Tongue (tissue), 1 donor: ENCODE measurements at regions not wholly inside any gene's neighbourhood (a gene's known extent, or its start where the extent isn't known, plus 50 kb on each side); places are given as distances from the start of the nearest gene placed in this dataset.
A peak's percentile ranks its signal among the peaks of the same experiment; 100 is the strongest.
"Not testable (repeated sequence)": the region's sequence is repeated elsewhere in the genome, so short reads cannot be mapped to it uniquely, and the experiment has no call there.

Experiments
- DNase-seq: peaks from one replicate; pipeline ENCODE4 v3.0.0-alpha.2; 2015

DNA sequence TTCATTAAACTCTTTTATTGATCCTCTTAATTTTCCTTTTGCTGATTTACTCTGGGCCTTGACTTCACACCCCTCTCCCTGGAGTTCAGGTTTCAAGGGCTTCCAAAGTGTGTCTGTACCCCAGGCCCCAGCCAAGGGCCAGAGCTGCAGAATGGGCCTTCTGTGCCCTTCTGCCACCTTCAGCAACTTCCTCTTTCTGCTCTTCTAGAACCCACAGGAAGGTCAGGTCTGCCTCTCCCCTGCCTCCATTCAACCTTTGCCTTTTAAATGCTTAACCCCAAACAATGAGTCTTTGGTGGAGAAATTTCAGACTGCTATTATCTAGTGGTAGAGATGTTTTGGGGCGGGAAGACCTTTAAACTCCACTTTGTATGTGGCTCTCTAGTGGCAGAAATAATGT, 63.1 kb downstream of the TSN start:
- DNase-seq = no peak

GRCh38 chr2:121819846-121820245, 64.4 kb downstream of the TSN start:
- DNase-seq = no peak

DNA sequence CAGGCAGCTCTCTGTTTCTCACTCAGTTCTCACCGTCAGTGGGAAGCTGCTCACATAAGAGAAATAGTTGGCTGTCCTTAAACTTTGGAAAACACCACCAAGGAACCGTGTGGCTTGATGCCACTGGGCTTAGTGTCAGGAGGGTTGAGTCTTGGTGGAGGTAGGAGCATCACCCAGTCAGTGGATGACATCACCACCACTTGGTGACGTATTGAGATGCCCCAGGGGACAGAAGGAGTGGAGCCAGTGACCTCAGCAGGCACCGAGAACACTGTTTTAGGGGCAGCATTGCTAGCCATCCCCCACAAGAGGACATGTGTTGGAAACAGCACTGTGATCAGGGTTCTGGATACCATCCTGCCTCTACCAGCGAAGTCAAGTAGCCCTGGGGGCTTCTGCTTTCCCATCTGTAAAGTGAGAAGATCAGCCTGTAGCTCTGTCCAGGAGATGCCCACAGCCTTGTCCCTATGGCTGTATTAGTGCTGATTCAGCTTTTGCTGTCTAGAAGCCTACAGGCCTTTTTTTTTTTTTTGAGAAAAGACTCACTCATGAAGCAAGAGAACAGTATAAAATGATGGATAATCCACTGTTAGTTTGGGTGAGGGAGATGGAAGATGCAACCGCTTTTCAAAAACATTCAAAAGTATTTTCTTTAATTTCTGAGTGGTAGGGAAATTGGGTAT, 66.2 kb downstream of the TSN start:
- no peak for DNase-seq

DNA sequence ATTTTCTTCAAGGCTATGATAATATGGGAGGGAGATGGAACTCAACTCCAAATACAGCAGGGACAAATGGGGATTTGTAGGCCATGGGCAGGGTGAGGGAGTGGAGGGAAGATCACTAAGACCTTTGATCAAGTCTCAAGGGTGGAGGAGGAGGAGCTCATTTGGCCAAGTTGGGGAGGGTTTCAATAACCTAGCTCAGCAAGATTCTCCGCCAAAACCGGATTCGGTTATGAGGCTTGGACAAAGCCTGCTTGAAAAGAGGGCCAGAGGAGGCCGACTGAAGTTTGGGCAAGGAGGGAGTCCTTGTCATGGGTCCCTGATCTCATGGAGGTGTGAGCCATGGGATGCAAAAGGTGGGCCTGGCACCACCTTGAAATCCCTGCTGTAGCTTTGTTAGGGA, 68.8 kb downstream of the TSN start:
- DNase-seq = no peak

DNA sequence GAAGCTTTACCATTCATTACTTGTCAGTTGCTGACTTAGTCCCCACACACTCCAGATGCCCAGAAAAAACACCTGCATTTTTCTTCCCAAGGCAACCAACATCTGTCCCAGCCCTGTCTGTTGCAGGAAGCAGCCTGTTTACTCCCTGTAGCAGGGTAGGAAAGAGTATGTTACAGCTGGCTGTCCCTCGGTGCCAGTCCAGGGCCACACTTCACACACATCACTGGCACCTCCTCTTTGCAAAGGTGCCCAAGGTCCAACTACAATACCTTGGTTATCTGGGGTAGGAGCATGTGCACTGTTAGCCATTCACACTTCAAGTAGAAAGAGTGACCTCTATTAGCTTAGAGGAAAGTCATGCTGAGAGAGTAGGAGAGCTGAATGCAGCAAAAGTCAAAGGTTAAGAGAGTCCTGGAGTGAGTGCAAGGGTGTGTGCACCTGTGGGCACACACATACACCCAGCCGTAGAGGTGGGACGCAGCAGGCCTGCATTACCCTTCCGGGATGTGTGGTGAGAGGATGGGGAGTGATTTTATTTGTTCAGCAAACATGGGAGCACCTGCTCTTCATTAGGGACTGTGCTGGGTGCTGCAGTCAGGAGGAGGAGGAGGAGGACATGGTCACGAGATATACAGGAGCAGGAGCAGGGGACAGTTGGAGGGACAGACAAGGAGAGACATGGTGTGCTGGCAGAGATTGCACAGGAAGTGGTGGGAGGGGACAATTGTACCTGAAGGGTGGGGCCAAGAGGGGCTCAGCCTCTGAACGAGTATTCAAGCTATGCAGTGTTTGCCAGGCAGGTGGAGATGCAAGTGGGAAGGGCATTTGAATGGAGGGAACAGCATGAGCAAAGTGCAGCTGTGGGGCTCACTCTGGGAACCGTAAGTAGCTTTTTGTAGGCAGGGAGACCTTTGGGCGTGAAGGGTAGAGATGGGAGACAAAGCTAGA, 69.8 kb downstream of the TSN start:
- DNase-seq = no peak

DNA sequence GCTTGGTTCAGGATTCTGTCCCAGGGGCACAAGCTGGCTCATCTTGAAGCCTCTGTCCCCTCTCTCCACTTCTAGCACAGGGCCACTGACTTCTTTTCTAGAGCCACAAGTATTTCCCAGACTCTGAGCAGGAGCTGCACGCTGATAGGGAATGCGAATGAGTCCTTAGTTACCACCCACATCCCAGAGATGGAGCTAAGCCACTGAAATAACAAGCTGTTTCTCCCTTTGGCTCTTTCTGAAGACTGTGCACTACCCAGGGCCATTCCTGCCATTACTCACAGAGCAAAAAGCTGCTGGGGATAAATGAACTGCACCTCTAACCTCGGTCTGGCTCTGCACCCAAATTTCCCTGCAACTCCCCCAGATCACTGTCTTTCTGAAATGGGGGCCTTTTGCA, 70.6 kb downstream of the TSN start:
- no peak for DNase-seq

DNA sequence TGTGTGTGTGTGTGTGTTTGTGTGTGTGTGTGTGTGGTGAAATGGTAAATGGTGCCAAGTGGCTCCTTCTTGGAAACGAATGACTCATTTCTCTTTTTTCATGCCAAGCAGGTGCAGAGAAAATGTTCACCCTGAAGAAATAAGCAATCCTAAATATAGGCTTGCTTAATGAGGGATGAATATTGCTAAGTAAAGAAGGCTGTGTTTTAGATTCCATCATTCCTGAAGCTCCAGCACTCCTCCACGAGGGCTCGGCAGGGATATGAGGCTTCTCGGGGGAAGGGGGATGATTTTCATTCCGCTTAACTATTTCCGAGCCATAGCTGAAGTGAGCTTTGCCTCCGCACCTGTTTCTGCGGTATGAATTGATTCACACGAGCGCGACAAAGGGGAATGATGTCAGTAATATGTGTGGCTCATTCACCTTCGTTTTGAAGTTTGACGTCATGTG, 72.9 kb downstream of the TSN start:
- DNase-seq = peak; percentile 60

GRCh38 chr2:121830809-121831208, 75.4 kb downstream of the TSN start:
- DNase-seq = no peak

- peak; percentile 80 for DNase-seq
Observed at GRCh38 chr2:121831841-121832240, 76.4 kb downstream of the TSN start.

DNA sequence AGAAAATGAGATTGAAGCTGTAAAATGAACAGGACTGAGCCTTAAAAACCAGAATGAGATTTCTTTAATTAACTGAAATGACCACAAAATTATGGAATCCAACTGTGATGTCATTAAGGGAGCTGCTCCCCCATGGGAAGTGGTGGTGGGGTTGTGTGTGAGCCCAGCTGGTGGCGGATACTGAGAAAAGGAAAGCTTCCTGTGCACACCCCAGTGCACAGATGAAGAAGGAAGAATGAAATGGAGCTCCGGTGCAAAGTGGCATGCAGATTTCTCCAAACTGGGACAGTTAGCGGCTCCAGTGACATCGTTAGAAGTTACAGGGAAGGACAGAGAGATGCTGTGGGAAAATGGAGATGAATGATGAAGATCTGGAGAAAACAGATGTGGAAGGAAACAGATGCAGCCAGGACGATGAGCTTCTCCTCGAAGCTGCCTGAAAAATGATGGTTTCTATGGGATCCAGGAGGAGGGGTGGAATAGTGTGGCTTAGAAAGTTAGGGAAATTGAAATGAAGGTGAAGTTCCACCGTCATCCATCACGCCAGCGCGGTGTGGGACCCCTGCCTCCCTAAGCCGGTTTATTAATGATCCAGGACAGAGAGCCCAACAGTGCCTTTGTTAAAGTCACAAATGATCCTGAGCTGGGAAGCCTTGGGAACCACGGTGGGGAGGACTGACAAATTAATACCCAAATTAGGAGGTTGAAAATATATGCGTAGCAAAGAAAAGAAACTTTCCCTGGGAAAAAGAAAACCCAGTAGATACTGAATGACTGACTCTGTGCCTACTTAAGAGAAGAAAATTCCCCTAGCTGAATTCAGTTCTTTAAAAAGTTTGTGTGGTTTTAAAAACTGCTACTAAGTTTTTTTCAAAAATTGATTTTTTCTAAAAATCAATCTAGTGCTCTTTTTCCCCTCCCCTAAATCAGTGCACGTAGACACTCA, 77.2 kb downstream of the TSN start:
- DNase-seq = no peak

- no peak for DNase-seq
Observed at GRCh38 chr2:121833358-121833723, 77.9 kb downstream of the TSN start.

DNA sequence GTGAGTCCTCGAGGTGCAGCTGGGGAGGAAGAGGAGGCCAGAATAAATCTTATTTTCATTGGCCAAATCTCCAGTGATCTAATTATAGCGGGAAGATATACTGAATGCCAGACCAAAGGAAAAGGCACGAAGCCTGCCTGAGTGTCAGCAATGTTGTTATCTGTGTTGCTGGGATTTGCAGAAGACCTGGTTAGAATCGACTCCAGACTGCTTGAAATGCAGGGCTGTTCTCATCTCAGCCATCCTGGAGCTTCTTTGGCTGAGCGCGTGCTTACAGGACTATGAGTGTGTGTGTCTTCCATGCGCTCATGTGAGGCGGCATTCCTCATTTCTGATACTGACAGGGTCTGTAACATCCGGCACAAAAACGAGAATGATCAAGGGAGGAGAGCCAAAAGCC, 81.2 kb downstream of the TSN start:
- peak; percentile 46 for DNase-seq

- DNase-seq = no peak
Observed at GRCh38 chr2:121837591-121837990, 82.1 kb downstream of the TSN start.

DNA sequence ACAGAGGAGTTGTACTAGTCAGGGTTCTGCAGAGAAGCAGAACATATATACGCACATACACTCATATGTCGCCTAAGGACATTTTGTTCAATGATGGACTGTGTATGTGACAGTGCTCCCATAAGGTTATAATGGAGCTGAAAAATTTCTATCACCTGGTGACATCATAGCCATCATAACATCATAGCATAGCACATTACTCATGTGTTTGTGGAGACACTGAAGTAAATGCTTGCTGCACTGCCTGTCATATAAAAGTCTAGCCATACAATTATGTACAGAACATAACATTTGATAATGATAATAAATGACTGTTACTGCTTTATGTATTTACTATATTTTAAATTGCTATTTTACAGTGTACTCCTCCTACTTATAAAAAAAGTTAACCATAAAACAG, 83.1 kb downstream of the TSN start:
- DNase-seq = no peak

DNA sequence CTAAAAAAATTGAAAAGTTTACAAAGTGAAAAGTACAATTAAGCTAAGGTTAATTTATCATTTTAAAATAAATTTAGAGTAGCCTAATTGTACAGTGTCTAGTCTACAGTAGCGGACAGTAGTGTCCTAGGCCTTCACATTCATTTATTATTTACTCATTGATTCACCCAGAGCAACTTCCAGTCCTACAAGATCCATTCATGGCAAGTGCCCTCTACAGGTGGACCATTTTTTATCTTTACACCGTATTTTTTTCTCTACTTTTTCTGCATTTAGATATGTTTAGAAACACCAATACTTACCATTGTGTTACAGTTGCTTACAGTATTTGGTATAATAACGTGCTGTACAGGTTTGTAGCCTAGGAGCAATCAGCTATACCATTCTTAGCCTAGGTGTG, 84.1 kb downstream of the TSN start:
- DNase-seq = no peak

GRCh38 chr2:121849236-121849635, 93.8 kb downstream of the TSN start:
- DNase-seq = no peak

- DNase-seq = not testable (repeated sequence)
Observed at GRCh38 chr2:121853149-121853548, 97.7 kb downstream of the TSN start.

DNA sequence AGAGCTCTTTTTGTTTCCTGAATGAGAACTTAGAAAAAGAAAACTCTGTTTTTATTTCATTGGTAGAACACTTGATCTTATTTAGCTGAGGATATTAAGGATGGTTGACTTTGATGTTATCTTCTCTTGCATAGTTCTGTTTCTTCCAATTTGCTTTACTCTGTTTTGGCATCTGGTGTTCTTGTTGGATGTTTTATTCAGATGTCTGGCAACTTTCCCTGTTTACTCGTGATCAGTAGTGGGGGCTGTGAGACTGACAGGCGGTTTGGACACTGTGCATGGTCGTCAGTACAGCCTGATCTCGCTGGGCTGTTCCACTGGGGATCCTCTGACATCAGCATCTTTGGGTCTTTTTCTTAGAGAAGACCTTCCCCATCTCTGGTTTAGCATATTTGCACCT, 100.1 kb downstream of the TSN start:
- DNase-seq = no peak

DNA sequence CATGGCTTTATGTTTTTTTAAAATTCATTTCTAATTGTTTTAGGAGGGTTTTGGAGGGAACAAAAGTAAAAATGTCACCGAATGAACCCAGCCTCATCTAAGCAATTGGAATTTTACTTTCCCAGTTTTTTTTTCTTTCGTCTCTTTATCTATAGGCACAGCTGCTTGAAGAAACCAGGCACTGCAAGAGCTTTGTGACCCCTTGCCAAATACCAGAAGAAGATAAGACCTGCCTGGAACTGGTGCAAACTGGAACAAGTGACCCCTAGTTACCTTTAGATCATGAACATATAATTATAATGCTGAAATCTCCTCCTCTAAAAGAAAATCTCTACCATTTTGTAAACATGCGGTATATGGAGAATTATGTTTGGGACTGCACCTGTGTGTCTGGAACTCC, 100.9 kb downstream of the TSN start:
- no peak for DNase-seq

DNA sequence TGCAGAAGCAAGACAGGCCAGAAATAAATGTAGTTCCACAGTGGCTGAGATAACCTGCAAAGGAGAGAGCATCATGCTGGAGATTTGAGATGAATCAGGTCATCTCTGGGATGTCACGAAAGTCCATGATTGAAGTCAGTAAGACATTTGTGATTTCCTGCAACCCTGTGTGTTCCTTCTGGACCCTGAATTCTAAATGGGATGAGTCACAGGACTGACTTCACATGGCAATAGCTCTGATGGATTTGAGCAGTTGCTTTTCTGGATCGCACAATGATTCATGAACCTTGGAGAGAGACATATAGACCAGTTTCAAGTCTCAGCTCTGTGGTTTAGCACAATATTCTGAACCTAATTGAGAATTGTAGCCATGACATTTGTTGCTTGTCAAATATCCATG, 102.9 kb downstream of the TSN start:
- no peak for DNase-seq

GRCh38 chr2:121858847-121859246, 103.4 kb downstream of the TSN start:
- DNase-seq = no peak

DNA sequence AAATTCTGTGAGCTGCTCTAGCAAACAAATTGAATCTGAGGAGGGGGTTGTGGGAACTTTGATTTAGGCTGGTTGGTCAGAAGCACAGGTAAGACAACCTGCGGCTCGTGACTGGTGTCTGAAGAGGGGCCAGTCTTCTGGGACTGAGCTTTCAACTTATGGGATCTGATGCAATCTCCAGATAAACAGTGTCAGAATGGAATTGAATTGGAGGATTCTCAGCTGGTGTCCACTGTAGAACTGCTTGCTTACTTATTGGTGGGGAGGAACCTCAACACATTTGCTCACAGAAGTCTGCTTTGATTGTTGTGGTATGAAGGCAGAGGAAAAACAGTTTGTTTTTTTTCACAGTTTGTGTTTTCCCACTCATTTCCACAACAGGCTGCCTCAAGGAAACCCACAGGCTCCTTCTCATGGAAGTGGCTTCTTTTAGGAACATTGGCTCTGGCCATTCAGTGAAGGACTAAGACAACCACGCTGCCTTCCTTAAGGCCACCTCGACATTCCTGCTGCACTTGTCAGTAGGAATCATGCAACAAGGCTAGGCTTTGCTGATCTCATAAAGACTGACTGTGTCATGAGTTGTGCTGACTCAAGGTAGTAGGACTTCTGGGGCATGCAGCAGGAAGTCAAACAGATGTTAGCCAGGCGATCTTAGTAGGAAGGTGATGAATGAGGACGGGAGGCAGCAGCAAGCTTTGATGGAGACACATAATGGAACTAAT, 104.7 kb downstream of the TSN start:
- DNase-seq = no peak
